C4-2B (cell line): ENCODE measurements at regions not wholly inside any gene's neighbourhood (a gene's known extent, or its start where the extent isn't known, plus 50 kb on each side); places are given as distances from the start of the nearest gene placed in this dataset.

Source experiments
- H3K27ac ChIP-seq: fragments of 450-650 bp; 2 replicates; pipeline ENCODE4 v1.5.1; 2017
- ZFX ChIP-seq: fragments of 450-650 bp; IDR thresholded peaks from 2 replicates; pipeline ENCODE4 v1.6.1; 2017
- TF ChIP-seq, protein P1 (sequence below): fragments of 450-650 bp; conservative IDR thresholded peaks from 2 replicates; pipeline ENCODE4 v1.5.1; 2017; ENCODE audit warnings: mild to moderate bottlenecking

DNA sequence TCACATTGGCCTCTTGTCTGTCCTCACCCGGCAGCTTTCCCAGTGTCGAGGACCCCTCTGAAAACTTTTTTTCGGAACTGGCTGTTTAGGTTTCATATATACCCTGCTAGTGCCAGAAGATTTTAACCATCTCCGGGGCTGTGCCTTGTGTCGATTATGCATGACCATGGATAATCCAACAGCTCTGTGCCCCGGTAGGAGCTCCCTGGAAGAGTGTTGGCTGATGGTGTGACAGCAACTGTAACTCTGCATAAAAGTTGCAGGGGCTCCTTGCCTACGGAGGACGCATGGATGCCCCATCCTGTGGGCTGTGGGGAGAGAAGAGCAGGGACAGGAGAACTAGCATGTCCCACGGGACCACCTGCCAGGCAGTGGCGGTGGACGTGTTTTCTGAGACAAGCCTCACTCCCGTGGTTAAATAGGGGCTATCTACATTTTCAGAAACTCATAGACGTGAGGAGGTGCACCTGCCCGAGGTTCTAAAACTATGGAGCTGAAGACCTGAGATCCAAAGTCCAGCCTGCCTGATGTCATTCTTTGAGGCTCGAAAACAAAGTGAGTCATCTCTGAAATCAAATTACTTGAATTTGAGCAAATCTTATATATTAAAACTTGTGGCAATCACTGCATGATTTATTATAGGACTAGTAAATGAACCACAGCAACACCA lies 437.2 kb upstream of the HS6ST1 start:
- TF ChIP-seq, protein P1, sequence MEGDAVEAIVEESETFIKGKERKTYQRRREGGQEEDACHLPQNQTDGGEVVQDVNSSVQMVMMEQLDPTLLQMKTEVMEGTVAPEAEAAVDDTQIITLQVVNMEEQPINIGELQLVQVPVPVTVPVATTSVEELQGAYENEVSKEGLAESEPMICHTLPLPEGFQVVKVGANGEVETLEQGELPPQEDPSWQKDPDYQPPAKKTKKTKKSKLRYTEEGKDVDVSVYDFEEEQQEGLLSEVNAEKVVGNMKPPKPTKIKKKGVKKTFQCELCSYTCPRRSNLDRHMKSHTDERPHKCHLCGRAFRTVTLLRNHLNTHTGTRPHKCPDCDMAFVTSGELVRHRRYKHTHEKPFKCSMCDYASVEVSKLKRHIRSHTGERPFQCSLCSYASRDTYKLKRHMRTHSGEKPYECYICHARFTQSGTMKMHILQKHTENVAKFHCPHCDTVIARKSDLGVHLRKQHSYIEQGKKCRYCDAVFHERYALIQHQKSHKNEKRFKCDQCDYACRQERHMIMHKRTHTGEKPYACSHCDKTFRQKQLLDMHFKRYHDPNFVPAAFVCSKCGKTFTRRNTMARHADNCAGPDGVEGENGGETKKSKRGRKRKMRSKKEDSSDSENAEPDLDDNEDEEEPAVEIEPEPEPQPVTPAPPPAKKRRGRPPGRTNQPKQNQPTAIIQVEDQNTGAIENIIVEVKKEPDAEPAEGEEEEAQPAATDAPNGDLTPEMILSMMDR: peak; percentile 54
- no peak for TF ChIP-seq ZFX
- H3K27ac ChIP-seq: no peak overlapping the region

DNA sequence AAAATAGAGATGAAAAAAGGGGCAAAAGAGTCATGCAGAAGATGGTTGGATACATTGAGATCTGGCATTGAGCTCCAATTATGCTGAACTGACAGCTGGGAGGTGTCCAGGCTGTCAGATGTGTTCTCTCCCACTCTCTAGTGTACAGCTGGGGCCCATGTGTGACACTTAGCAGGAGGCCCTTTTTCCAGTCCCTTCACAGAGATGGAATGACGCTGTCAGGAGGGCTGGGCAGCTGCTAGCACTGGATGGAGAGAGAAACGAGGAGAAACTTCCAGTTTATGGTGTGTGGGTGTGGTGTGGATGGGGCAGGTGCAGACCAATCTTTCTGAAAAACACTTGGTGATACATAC lies 437.7 kb upstream of the HS6ST1 start:
- TF ChIP-seq, protein P1: no peak
- TF ChIP-seq ZFX: no peak
- no peak overlapping the region for H3K27ac ChIP-seq

DNA sequence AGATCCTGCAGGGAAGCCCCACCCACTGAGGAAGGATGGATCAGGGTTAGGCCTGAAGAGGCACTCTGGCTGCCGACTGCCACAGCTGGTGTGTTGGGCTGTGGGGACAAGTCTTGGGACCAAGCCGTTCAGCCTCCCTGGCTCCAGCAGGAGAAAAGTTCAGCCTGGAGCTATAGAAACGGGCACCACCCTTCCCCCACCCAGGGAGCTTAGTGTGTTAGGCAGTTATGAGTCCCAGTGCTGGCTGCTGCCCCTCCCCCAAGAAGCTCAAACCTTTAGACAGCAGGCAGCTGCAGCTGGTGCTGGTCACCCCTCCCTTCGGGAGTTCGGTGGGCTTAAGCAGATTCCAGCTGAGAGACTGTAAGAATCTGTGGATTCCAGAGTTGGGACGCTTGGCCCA lies 447.1 kb upstream of the HS6ST1 start:
- no peak for TF ChIP-seq ZFX
- TF ChIP-seq, protein P1: no peak

DNA sequence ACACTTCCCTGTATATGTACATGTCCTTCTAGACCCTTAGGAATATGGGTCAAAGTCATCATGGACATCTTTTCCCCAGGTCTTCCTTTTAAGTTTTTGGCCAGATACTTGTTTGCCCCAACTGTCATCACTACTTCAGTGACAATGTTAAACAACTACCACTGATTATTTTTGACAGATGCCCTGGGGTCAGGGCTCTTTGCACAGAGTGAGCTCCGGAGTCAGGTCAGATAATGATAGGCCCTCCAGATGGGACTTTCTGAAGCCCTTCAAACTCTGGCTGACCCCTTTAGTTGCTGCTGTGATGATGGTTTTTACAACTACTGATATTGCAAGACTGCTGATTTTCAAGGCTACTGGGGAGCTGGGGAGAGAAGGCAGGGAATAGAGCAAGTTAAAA lies 449.4 kb upstream of the HS6ST1 start:
- no peak for TF ChIP-seq ZFX
- TF ChIP-seq, protein P1: no peak
- no peak overlapping the region for H3K27ac ChIP-seq

More for the DNA sequence above, 447.1 kb upstream of the HS6ST1 start:
- no peak overlapping the region for H3K27ac ChIP-seq

DNA sequence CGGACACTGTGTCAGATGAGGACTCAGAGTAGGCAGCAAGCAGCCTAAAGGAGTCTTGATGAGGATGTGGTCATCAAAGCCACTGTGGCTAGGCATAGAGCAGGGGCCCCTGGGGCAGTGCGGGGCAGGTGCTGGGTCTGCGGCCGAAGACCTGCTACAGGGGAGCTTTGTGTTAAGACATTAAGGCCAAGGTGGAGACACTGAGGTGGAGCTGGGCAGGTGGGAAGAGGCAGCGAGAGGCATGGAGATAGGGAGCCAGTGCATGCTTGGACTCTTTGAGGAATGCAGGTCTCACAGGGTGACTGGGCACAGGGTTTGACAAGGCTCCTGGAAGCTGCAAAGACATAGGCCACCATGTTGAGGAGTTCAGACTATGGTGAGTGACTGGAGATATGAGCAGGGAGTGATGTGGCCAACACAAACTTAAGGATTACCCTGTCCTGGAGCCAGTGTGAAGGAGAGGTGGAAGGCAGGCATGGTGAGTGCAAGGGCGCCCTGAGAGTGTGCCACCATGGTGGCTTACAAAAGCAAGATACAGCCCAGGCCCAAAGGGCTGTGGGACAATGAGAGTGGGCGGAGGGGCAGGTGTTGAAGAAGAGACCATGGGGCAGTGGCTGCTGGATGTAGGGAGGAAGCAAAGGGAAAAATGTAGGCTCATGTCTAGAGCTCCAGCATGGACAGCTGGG lies 450.9 kb upstream of the HS6ST1 start:
- no peak overlapping the region for H3K27ac ChIP-seq

DNA sequence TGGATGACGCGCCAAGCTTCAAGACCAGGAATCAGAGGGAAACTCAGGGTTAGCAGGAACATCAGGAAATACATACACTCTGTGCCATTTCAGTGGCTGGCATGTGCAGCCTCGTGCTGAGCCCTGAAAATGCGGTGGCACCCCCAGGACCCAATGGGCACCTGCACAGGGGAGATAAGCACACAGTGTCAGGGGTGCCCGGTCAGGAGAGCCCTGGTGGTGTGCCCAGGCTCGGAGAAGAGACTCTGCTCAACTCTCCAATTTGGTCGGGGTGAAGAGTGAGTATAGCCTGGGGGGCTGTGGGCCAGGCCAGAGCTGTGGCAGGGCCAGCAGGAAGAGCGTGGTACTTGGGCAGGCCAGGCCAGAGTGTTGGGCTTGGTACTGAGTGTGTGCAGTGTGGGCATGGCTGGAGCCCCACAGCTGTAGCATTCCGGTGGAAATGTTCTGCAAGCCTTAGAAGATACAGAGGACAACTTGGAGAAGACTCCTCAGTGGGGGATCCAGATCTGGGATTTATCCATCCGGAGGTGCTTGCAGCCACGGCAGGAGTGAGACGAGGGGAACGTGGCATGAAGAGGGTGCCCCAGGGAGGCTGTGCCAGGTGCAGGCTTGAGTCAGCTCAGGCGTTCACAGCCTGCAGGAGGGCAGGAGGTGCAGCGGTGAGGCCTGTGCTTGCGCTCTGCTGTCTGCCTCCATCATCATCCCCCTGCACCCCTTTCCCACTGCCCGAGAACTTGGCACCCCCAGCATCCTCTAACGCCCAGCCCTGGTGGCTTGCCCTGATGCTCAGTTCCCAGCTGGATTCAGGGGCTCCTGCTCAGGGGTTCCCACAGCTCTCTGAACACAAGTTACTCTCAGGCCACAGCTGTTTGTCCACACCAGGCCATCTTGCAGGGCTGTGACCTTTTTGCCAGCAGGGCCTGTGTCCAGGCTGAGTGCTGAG lies 451.7 kb upstream of the HS6ST1 start:
- no peak overlapping the region for H3K27ac ChIP-seq
- TF ChIP-seq ZFX: no peak
- TF ChIP-seq, protein P1: no peak

More for the DNA sequence above, 450.9 kb upstream of the HS6ST1 start:
- TF ChIP-seq, protein P1: no peak
- no peak for TF ChIP-seq ZFX
